SW 1271 (cell line): ENCODE measurements at regions not wholly inside any gene's neighbourhood (a gene's known extent, or its start where the extent isn't known, plus 50 kb on each side); places are given as distances from the start of the nearest gene placed in this dataset.
"Not testable (repeated sequence)": the region's sequence is repeated elsewhere in the genome, so short reads cannot be mapped to it uniquely, and the experiment has no call there.

ENCODE experiments used
- DNase-seq, 2 experiments: peaks; one replicate each; lab custom pipeline; 2025; lab: John Stamatoyannopoulos, UW

GRCh38 chr16:5761592-5761991 lies 664.0 kb upstream of the EEF2KMT start:
- no peak for DNase-seq

DNA sequence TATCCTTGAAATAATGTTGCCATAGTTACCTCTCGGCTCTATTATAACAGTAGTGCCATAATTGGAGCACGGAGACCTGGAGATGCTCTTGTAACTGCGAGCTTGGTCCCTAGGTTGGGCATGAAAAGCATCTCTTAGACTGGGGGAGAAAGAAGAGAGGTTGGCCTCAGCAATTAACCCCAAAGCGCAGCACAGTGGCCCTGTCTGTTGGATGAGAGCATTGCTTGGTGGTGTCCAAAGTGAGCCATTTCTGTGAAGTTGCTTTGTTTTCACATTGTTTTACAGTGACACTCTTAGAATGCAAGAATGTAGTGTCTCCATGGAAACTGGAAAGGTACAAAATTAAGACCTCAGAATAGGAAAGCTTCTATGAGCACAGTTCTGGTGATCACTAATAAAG lies 660.7 kb upstream of the EEF2KMT start:
- DNase-seq, result no peak

DNA sequence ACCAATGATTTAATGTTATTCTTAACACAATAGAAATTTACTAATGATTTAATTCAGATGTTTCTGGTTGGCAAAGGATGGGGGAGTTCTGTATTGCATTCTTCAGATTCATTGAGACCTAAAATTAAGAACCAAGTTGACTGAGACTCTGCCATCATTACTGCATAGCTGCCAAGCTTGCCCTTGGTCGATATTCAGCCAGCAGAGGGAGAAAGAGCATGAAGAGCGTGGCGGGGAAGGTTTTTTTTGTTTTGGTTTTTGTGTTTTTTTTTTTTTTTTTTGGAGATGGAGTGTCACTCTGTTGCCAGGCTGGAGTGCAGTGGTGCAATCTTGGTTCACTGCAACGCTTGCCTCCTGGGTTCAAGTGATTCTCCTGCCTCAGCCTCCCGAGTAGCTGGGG lies 659.4 kb upstream of the EEF2KMT start:
- no peak for DNase-seq

DNA sequence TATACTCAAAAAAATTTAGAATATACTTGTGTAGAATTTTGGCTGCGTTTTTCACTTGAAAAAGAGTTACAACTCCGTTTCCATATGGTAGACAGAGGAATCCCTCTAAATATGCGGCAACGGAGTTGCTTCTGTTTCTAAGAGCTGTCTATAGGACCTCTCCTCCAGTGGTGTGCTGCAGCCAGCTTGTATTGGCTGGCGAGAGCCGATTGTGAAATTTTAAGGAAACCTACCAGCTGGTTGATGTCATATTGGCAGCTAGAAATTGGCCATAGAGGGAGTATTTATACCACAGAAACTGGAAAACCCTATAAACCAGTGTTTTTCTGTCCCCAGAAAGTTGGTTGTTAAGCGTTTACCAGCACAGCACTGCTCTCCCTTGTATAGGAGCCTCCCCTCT lies 655.8 kb upstream of the EEF2KMT start:
- no peak for DNase-seq

- DNase-seq, result no peak
Measured at GRCh38 chr16:5751216-5751615, 653.6 kb upstream of the EEF2KMT start.

- DNase-seq, result not testable (repeated sequence)
Measured at GRCh38 chr16:5750439-5750838, 652.8 kb upstream of the EEF2KMT start.

DNA sequence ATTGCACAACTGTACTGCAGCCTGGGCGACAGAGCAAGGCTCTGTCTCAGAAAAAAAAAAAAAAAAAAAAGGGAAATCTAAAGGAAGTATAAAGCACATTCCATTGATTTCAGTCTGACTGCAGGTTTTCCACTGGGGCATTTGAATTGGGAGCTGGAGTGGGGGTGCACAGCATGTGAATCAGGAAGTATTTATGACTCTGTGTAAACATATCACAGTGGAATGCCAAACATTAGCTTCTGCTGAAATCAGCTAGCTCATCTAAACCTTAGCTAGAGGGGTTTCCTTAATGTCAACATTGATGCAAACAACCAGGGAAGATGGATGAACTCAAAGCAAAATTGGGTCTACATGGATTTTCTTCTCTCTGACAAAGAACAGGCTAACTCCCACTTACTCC lies 641.0 kb upstream of the EEF2KMT start:
- no peak for DNase-seq

- DNase-seq, result no peak
Measured at GRCh38 chr16:5736209-5736930, 638.8 kb upstream of the EEF2KMT start.

GRCh38 chr16:5735444-5735843 lies 637.8 kb upstream of the EEF2KMT start:
- DNase-seq, result no peak

DNA sequence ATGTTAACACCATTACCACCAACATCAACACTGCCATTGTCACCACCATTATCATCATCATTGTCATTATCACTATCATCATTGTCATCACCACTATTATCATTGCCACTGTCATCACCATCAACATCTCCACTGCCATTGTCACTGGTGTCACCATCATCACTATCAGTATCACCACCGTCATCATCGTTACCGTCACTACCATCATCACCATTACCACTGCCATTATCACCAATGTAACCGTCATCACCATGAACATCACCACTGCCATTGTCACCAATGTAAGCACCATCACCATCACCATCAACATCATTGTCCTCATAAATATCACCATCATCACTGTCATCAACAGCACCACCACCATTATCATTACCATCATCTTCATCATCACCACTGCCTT lies 633.2 kb upstream of the EEF2KMT start:
- no peak for DNase-seq

GRCh38 chr16:5722116-5722619 lies 624.6 kb upstream of the EEF2KMT start:
- no peak for DNase-seq

DNA sequence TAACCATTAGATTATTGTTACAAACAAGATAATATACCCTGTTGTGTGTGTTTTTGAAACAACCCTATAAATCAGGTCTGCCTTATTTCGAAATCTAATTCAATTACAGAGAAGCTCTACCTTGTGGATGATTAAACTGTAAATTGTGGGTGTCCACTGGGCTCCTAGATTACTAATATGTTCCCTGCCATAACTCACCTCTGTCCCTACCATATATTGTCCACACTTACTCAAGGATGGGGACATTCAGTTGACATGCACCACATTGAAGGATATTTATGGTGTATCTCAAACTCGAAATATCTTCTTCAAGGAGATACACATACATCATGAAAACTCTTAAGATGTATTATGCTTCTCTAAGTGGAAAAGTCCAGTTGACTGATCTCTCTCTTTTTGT lies 617.6 kb upstream of the EEF2KMT start:
- DNase-seq, result no peak

DNA sequence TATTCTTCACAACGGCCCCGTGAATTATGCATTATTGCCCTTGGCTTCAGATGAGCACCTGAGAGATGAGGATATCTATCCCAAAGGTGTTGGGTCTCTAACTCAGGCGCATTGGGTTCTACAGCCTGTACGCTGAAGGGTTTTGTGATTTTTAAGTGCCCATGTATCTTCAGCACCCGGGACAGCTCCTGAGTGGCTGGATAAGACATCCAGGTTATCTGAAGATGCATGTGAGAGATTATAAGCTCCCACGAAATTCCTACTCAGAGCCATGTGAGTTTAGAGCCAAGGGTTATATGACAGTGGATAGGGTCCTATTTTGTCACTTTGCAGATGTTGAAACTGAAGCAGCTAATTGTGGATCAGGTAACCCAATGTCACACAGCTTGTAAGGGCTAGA lies 612.3 kb upstream of the EEF2KMT start:
- no peak for DNase-seq

- no peak for DNase-seq
Measured at GRCh38 chr16:5706211-5706610, 608.6 kb upstream of the EEF2KMT start.

DNA sequence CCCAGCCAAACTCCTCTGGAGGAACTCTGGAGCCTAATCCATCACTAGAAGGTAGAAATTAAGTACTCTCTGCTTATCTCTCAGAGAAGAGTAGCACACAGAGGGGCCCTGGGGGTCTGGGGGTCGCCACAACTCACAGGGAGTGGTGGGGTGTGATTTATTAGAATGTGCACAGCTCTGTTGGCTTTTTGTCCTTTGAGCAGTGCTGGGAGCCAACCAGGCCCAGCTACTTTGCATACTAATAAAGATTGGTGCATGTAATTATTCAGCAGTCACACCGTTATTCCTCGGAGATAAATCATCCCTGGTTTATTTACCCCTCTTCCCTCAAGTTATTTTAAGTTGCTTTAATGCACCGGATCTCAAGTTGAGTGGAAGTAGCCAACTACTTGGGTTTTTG lies 606.7 kb upstream of the EEF2KMT start:
- DNase-seq, result no peak

DNA sequence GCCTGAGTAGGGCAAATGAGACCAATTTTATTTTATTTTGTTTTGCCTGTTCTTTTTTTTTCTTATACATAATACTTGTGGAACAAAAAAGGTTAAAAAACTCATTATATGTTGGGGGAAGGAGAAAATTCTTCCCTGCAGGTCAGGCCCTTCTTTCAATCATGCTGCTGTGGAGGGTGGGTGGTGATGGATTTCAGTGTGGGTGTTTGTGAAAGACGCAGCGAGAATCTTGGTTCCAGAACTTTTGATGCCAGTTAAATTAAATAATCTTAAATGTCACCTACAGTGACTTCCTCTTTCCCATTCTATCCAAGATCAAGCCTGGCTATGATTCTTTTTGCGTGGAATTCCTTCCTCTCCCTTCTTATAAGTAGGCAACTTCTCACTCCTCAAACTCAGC lies 595.8 kb upstream of the EEF2KMT start:
- no peak for DNase-seq

DNA sequence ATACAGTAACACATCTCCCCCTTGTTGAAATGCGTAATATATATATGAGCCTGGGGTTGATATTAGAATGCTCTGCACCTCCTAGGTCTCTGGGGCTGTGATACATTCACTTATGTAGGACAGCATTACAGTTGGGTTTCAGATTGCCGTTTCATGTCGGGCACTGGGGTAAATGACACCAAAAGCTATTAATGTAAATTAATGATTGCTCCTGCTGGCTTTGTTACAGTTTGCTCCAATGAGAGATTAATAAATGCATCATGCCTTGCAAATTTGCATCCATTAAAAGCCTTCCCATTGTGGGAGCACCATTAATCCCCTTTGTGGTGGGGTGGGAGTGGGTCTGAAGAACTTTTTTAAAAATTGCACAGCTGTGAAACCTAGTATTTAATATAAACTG lies 584.4 kb upstream of the EEF2KMT start:
- DNase-seq, result no peak

DNA sequence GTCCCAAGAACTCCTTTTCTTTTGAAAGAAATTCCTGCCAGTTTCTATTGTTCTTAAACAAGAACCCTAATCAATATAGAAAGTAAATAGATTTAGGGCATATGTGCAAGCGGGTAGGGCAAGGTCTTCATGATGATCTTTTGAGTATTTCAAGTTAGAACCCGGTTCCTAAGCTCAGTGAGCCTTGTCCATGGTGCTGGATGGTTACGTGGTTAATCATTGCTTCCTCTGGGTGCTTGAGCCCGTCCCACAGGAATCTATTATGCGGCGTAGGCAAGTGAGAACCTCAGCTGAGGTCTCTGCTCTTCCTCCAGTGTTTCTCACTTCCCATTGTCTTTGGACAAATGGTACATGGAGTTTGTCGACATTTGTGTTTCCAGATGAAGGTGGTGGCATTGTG lies 580.8 kb upstream of the EEF2KMT start:
- no peak for DNase-seq

- DNase-seq, result no peak
Measured at GRCh38 chr16:5671421-5671820, 573.8 kb upstream of the EEF2KMT start.

DNA sequence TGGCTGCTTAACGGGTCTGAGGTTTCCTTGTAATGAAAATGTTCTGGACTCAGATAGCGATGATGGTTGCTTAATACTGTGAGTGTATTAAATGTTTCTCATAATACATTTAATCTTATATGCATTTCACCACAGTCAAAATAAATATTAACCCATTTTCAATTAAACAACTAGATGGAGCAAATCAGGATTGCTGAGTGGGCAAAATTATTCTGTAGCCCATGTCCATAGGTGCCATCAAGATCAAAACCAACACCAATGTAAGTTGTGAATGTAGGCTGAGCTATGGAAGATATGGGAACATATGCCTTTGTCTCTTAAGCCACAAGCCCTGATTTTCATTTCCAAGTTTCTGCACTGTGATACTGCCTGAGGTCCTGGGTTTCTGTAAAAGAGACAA lies 572.6 kb upstream of the EEF2KMT start:
- DNase-seq, result no peak

GRCh38 chr16:5668553-5668952 lies 571.0 kb upstream of the EEF2KMT start:
- DNase-seq, result no peak

DNA sequence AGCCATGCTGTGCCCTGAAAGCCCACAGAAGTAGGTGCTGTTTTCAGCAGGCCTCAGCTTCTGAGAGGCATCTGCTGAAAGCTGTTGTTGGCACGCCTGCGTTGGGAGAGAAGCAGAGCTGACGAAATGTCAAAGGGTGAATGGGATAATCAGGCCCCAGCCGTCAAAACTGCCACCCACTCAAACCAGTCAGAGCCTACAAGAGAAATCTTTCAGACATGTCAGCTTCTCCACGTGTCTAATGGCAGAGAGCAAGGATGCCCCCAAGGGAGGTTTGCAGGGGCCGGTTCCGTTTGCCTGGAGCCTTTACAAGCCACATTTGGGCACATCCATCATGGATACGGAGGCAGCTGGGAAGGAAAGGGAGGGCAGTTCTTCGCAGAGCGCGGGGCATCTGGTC lies 568.2 kb upstream of the EEF2KMT start:
- DNase-seq, result no peak

- DNase-seq, result no peak
Measured at GRCh38 chr16:5653789-5654188, 556.2 kb upstream of the EEF2KMT start.

DNA sequence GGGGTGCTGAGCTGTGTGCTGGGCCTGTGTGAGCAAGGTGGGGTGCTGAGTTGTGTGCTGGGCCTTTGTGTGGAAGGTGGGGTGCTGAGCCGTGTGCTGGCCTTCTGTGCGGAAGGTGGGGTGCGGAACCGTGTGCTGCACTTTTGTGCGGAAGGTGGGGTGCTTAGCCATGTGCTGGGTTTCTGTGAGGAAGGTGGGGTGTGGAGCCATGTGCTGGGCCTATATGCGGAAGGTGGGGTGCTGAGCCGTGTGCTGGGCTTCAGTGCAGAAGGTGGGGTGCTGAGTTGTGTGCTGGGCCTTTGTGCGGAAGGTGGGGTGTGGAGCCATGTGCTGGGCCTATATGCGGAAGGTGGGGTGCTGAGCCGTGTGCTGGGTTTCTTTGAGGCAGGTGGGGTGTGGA lies 555.4 kb upstream of the EEF2KMT start:
- no peak for DNase-seq
